Tongue (tissue), 2 donors: ENCODE measurements at regions not wholly inside any gene's neighbourhood (a gene's known extent, or its start where the extent isn't known, plus 50 kb on each side); places are given as distances from the start of the nearest gene placed in this dataset. TPM values are rescaled to one million over a fixed set of nuclear protein-coding genes. Genes with fewer than 3 reads are reported as not detected.

Experiments used
- DNase-seq: peaks from one replicate; pipeline ENCODE4 v3.0.0-alpha.2; 2015
- small RNA-seq: library from RNA; depleted of rRNA; stranded (forward); fragments of <200 nt; gene quantifications from one replicate; pipeline ENCODE3, GENCODE V24; 2014; ENCODE audit warnings: low replicate concordance

- no peak for DNase-seq
Observed at GRCh38 chr13:53863520-53863919, 834.9 kb downstream of the OLFM4 start.

DNA sequence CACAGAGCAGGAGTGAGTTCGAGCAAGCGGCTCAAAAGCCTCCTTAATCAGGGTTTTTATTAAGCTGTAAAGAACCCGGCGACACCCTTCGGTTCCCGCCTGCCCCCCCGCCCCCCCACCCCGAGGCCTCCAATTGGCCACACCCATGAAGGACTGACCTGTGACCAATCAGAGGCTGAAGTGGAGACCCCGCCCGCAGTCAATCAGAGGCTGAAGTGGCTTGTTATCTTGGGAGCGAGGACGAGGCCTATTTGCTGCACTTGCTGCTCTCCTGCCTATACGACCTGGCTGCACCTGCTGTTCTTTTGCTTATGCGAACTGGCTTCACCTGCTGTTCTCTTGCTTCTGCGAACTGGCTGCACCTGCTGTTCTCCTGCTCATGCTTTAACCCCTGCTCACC lies 844.9 kb downstream of the OLFM4 start:
- DNase-seq, result no peak

DNA sequence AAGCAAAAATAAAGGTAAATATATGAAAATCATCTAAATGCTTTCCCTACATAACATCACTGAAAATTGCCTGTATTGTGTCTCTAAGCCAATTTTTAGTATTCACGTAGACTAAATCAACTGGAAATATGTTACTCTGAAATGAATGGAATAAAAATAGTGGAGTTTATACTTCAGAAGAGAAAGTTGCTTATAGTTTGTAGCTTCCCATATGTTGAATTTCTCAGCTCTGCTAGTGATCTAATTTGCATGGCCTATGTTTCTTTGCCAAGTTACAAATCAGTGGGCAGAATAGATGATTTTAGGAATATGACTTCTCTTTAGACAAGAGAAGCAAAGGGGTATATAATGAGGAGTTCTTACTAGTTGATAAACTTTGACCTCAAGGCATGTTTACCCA lies 850.2 kb downstream of the OLFM4 start:
- DNase-seq, result no peak

GRCh38 chr13:53885997-53886396 lies 857.4 kb downstream of the OLFM4 start:
- DNase-seq, result no peak

- DNase-seq, result no peak
Observed at GRCh38 chr13:53890696-53891095, 862.1 kb downstream of the OLFM4 start.

GRCh38 chr13:53901593-53901992 lies 873.0 kb downstream of the OLFM4 start:
- no peak for DNase-seq

- no peak for DNase-seq
Observed at GRCh38 chr13:53907891-53908290, 879.3 kb downstream of the OLFM4 start.

DNA sequence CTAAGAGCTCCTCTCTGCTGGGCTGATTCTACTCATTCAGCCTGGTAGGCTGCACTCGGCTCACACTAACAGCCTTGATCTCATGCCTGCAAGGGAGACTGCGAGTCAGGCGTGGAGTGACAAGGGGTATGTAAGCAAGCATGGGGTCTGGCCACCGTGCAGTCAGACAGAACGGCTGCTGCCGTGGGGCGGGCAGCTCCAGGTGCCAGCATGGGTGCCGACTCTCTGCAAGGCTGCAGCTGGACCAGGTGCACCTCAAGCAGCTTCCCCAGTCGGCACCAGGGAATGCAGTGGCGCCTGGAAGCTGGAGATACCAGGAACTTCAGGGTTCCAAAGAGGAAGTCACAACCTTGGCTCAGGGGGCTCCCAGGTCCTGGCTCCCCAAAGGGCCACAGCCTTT lies 892.3 kb downstream of the OLFM4 start:
- no peak for DNase-seq

DNA sequence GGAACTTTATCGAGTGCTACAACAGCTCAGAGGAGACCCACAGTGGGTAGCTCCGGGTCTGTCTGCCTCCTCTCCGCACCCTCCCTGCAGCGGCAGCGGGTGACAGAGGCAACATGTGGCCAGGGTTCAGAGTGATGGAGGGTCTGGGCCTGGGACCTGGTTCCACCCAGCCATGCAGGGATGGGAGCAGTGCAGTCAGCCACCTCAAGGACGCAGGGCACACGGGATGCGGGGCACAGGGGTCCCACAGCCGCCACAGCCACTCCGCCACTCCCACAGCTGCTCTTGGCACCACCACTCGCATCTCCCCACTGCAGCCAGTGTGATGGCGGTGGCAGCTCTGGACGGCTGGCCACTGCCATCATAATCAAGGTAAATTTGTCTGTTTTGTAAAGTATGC lies 892.9 kb downstream of the OLFM4 start:
- no peak for DNase-seq

GRCh38 chr13:53941588-53942190 lies 913.1 kb downstream of the OLFM4 start:
- DNase-seq, result no peak

- DNase-seq, result no peak
Observed at GRCh38 chr13:53946500-53946899, 917.9 kb downstream of the OLFM4 start.

- peak; percentile 70 for DNase-seq
Observed at GRCh38 chr13:53953183-53953582, 924.6 kb downstream of the OLFM4 start.

Small RNAs in the stretch of these regions (small RNA-seq; reads per million reads assigned to genes)
- gene RN7SL618P, result not detected
